C4-2B (cell line): ENCODE measurements at regions not wholly inside any gene's neighbourhood (a gene's known extent, or its start where the extent isn't known, plus 50 kb on each side); places are given as distances from the start of the nearest gene placed in this dataset.

ENCODE experiments used
- CTCF ChIP-seq: fragments of 450-650 bp; conservative IDR thresholded peaks from 2 replicates; pipeline ENCODE4 v1.5.1; 2017; ENCODE audit warnings: mild to moderate bottlenecking
- ZFX ChIP-seq: fragments of 450-650 bp; IDR thresholded peaks from 2 replicates; pipeline ENCODE4 v1.6.1; 2017

DNA sequence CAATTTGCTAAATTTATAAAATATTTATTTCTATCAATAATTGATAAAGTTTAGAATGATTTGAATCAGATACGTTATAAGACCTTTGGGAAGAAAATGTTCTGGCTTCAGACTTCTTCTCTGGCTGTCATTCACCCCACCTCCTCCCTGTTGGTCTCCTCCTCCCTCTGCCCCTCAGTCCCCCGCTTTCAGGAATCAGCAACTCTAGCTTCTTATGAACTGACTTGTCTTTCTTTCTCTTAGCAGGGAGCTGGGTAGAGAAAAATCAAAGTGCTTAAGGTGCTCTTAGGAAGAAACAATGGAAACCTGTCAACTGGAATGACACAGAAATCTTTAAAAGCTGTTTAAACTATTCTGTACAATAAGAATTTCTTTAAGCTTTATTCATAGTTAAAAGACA, 71.3 kb upstream of the ETV3 start:
- TF ChIP-seq CTCF (no peak), ZFX (no peak)
